CD4-positive, alpha-beta T cell (primary cell): ENCODE measurements at regions not wholly inside any gene's neighbourhood (a gene's known extent, or its start where the extent isn't known, plus 50 kb on each side); places are given as distances from the start of the nearest gene placed in this dataset.

Experiments
- ATAC-seq: fragments of 200-7000 bp; cut with Tn5 transposase; one replicate; pipeline ENCODE4 v1.10.0; 2022; ENCODE audit warnings: mild to moderate bottlenecking; ENCODE audit not compliant: poor library complexity
- CTCF ChIA-PET: fragments of 350-600 bp; sonication (Branson Sonifier 250); formaldehyde crosslinking; loops from one replicate; lab custom pipeline; 2021; ENCODE audit warnings: antibody characterized with exemption, inconsistent platforms; lab: Charles Lee
- POLR2A ChIA-PET: fragments of 350-600 bp; sonication (Branson Sonifier 250); formaldehyde crosslinking; loops from one replicate; lab custom pipeline; 2021; ENCODE audit warnings: antibody characterized with exemption, inconsistent platforms; lab: Charles Lee
- DNase-seq, 14 experiments: peaks; one replicate each; pipeline ENCODE4 v3.0.0-alpha.2; 2013 to 2020; ENCODE audit warnings: mixed read lengths in 2 of 14
- H3K27ac ChIP-seq, 2 donors: one replicate each; pipeline versions ENCODE4 v1.5.1 to v1.7.0; 2013; ENCODE audit warnings: low read length in 2 of 2, low read depth in 1 of 2, mild to moderate bottlenecking in 1 of 2
- H3K27me3 ChIP-seq, 2 experiments: 1 replicate in 1 of 2; 2 replicates in 1 of 2; pipeline versions ENCODE4 v1.6.1 to v1.7.0; 2013; ENCODE audit warnings: low read length in 2 of 2, control low read depth in 1 of 2, mild to moderate bottlenecking in 1 of 2, moderate library complexity in 1 of 2; ENCODE audit not compliant: insufficient read depth in 2 of 2, control insufficient read depth in 1 of 2
- H3K36me3 ChIP-seq: one replicate; pipeline ENCODE4 v1.6.1; 2013; ENCODE audit warnings: low read length, control low read depth; ENCODE audit not compliant: insufficient read depth
- H3K4me1 ChIP-seq: one replicate; pipeline ENCODE4 v1.6.1; 2013; ENCODE audit warnings: low read length, control low read depth; ENCODE audit not compliant: insufficient read depth
- H3K4me3 ChIP-seq: one replicate; pipeline ENCODE4 v1.5.1; 2013; ENCODE audit warnings: mild to moderate bottlenecking, low read length, moderate library complexity
- H3K9me3 ChIP-seq, 2 experiments: 1 replicate in 1 of 2; 2 replicates in 1 of 2; pipeline versions ENCODE4 v1.6.1 to v1.7.0; 2013; ENCODE audit warnings: low read length in 2 of 2, mild to moderate bottlenecking in 2 of 2, control low read depth in 1 of 2, moderate library complexity in 1 of 2; ENCODE audit not compliant: control insufficient read depth in 1 of 2, insufficient read depth in 1 of 2
- H3K27ac Mint-ChIP-seq: one replicate; pipeline ENCODE4 v1.8.0; 2020; ENCODE audit warnings: mixed read lengths
- H3K27me3 Mint-ChIP-seq: one replicate; pipeline ENCODE4 v1.8.0; 2021; ENCODE audit warnings: mixed read lengths
- H3K36me3 Mint-ChIP-seq: one replicate; pipeline ENCODE4 v1.8.0; 2021; ENCODE audit warnings: low read depth, mixed read lengths
- H3K4me1 Mint-ChIP-seq: one replicate; pipeline ENCODE4 v1.8.0; 2021; ENCODE audit warnings: low read depth, mixed read lengths
- H3K4me3 Mint-ChIP-seq: one replicate; pipeline ENCODE4 v1.8.0; 2020; ENCODE audit warnings: mild to moderate bottlenecking, mixed read lengths
- H3K9me3 Mint-ChIP-seq: one replicate; pipeline ENCODE4 v1.8.0; 2020; ENCODE audit warnings: mixed read lengths
- intact Hi-C, 2 experiments: fragments of 100-400 bp; cut with DNase I in 1 of 2; cut with micrococcal nuclease in 1 of 2; formaldehyde crosslinking; loops; one replicate each; pipeline versions ENCODE4 v1.15.1 to v1.9.0; 2023 to 2025; cut with DNase I, micrococcal nuclease
- TF ChIP-seq, protein P1 (sequence below): fragments of 200-600 bp; IDR thresholded peaks from one replicate; pipeline ENCODE4 v1.8.0; 2022; ENCODE audit warnings: antibody characterized with exemption, mild to moderate bottlenecking

DNA sequence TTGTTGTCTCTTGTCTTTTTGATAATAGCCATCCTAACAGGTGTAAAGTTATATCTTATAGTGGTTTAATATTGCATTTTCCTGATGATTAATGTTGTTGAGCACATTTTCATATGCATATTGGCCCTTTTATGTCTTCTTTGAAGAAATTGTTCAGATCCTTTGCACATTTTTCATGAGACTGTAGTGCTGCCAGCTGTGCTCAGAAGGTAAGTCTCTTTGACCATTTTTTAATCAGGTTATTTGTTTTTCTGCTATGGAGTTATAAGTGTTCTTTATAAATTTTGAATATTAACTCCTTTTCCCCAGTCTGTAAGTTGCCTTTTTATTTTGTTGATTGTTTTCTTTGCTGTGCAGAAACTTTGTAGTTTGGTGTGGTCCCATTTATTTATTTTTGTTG lies 55.8 kb upstream of the ZNF184 start:
- peaks cover 0 to 4% of the 10 kb centered on the region in 2 experiments for H3K9me3 ChIP-seq
- DNase-seq (no peak), ATAC-seq (no peak)
- H3K4me3 ChIP-seq = no peak overlapping the region
- H3K27me3 ChIP-seq = peaks cover 5 to 25% of the 10 kb centered on the region in 2 experiments
- H3K36me3 Mint-ChIP-seq = no peaks in the 10 kb centered on the region
- no peak overlapping the region for H3K4me3 Mint-ChIP-seq
- H3K27ac Mint-ChIP-seq = no peak overlapping the region
- TF ChIP-seq, protein P1, sequence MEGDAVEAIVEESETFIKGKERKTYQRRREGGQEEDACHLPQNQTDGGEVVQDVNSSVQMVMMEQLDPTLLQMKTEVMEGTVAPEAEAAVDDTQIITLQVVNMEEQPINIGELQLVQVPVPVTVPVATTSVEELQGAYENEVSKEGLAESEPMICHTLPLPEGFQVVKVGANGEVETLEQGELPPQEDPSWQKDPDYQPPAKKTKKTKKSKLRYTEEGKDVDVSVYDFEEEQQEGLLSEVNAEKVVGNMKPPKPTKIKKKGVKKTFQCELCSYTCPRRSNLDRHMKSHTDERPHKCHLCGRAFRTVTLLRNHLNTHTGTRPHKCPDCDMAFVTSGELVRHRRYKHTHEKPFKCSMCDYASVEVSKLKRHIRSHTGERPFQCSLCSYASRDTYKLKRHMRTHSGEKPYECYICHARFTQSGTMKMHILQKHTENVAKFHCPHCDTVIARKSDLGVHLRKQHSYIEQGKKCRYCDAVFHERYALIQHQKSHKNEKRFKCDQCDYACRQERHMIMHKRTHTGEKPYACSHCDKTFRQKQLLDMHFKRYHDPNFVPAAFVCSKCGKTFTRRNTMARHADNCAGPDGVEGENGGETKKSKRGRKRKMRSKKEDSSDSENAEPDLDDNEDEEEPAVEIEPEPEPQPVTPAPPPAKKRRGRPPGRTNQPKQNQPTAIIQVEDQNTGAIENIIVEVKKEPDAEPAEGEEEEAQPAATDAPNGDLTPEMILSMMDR = no peak
- H3K27me3 Mint-ChIP-seq = peaks cover 53% of the 10 kb centered on the region
- intact Hi-C loops = no loop called here
- ChIA-PET POLR2A (no interaction called here), CTCF (no interaction called here)
- H3K4me1 Mint-ChIP-seq = no peaks in the 10 kb centered on the region
- H3K9me3 Mint-ChIP-seq = no peaks in the 10 kb centered on the region
- no peaks in the 10 kb centered on the region for H3K4me1 ChIP-seq
- no peaks in the 10 kb centered on the region for H3K36me3 ChIP-seq
- H3K27ac ChIP-seq = no peak overlapping the region
